Fibroblast of skin of right biceps (primary cell): ENCODE measurements at regions not wholly inside any gene's neighbourhood (a gene's known extent, or its start where the extent isn't known, plus 50 kb on each side); places are given as distances from the start of the nearest gene placed in this dataset.
"Not testable (repeated sequence)": the region's sequence is repeated elsewhere in the genome, so short reads cannot be mapped to it uniquely, and the experiment has no call there.

Source experiments
- DNase-seq: peaks from one replicate; pipeline ENCODE4 v3.0.0-alpha.2; 2013

GRCh38 chr15:79154483-79155135 lies 64.0 kb upstream of the RASGRF1 start:
- no peak for DNase-seq

GRCh38 chr15:79144290-79144689 lies 53.7 kb upstream of the RASGRF1 start:
- DNase-seq, result not testable (repeated sequence)

GRCh38 chr15:79140846-79141570 lies 50.4 kb upstream of the RASGRF1 start:
- peak; percentile 44 for DNase-seq
